GM12878 (cell line): ENCODE measurements at regions not wholly inside any gene's neighbourhood (a gene's known extent, or its start where the extent isn't known, plus 50 kb on each side); places are given as distances from the start of the nearest gene placed in this dataset.

Source experiments
- ATAC-seq: fragments of 200-7000 bp; cut with Tn5 transposase; 3 replicates; pipeline ENCODE4 v1.9.1; 2020; ENCODE audit warnings: mild to moderate bottlenecking, moderate library complexity
- BruUV-seq: library from RNA; stranded (reverse); fragments of 400-500 nt; replicated peaks from 2 replicates; lab custom pipeline; 2021; lab: Mats Ljungman, UMichigan
- CTCF ChIA-PET: fragments of 300-600 bp; sonication (Branson Sonifier 250); formaldehyde crosslinking; extraction: SDS; loops from one replicate; lab custom pipeline; 2021; ENCODE audit warnings: inconsistent platforms; lab: Yijun Ruan, JAX
- POLR2A ChIA-PET: fragments of 350-600 bp; formaldehyde crosslinking; extraction: SDS; loops from one replicate; lab custom pipeline; 2021; ENCODE audit warnings: inconsistent platforms; lab: Charles Lee
- RAD21 ChIA-PET: fragments of 300-600 bp; sonication (Branson Sonifier 250); formaldehyde crosslinking; loops from one replicate; lab custom pipeline; 2023; ENCODE audit warnings: antibody characterized with exemption; ENCODE audit not compliant: unreplicated experiment; lab: Charles Lee
- SMC1A ChIA-PET: fragments of 300-600 bp; sonication (Branson Sonifier 250); formaldehyde crosslinking; loops from one replicate; lab custom pipeline; 2023; ENCODE audit not compliant: unreplicated experiment, uncharacterized antibody; lab: Charles Lee
- DNase-seq: peaks from one replicate; pipeline ENCODE4 v3.0.0-alpha.2; 2011; ENCODE audit warnings: low read depth, low spot score
- FAIRE-seq: peaks from 3 replicates; lab custom pipeline; 2011; peaks lifted over from hg19 to GRCh38; lab: Jason Lieb, UNC
- H2AFZ ChIP-seq: 2 replicates; pipeline ENCODE4 v1.6.0; 2011; ENCODE audit warnings: low read depth, low read length, control low read depth; ENCODE audit not compliant: control insufficient read depth
- H3K27ac ChIP-seq: 2 replicates; pipeline ENCODE4 v1.5.1; 2011; ENCODE audit warnings: control low read depth; ENCODE audit not compliant: control insufficient read depth, insufficient read depth
- H3K27me3 ChIP-seq, 2 experiments: replicated peaks in 1 of 2; 2 replicates each; pipeline versions ENCODE4 v1.6.0 to v1.6.1; 2011; ENCODE audit warnings: low read length in 1 of 2; ENCODE audit not compliant: control insufficient read depth in 2 of 2, insufficient read depth in 2 of 2
- H3K36me3 ChIP-seq, 2 experiments: 2 replicates each; pipeline ENCODE4 v1.5.1; 2011; ENCODE audit warnings: low read length in 1 of 2; ENCODE audit not compliant: control insufficient read depth in 2 of 2, insufficient read depth in 2 of 2
- H3K4me1 ChIP-seq: 2 replicates; pipeline ENCODE4 v1.6.1; 2011; ENCODE audit warnings: mild to moderate bottlenecking, low read length, moderate library complexity, mixed read lengths; ENCODE audit not compliant: control insufficient read depth, insufficient read depth
- H3K4me2 ChIP-seq: 2 replicates; pipeline ENCODE4 v1.6.0; 2011; ENCODE audit warnings: control low read depth; ENCODE audit not compliant: control insufficient read depth, insufficient read depth
- H3K4me3 ChIP-seq: fragments of 200-600 bp; sonication (generic); 2 replicates; pipeline ENCODE4 v1.5.1; 2016
- H3K79me2 ChIP-seq: 2 replicates; pipeline ENCODE4 v1.6.0; 2011; ENCODE audit warnings: low read length; ENCODE audit not compliant: control insufficient read depth, insufficient read depth
- H3K9ac ChIP-seq: 2 replicates; pipeline ENCODE4 v1.8.0; 2011; ENCODE audit warnings: low read length, control low read depth, mixed read lengths; ENCODE audit not compliant: control insufficient read depth, insufficient read depth
- H3K9me3 ChIP-seq: replicated peaks from 3 replicates; pipeline ENCODE4 v1.5.1; 2011; ENCODE audit warnings: mild to moderate bottlenecking, low read length; ENCODE audit not compliant: control insufficient read depth, insufficient read depth
- H4K20me1 ChIP-seq: 2 replicates; pipeline ENCODE4 v1.6.0; 2011; ENCODE audit not compliant: control insufficient read depth, insufficient read depth
- BCLAF1 ChIP-seq: fragments of 450-650 bp; IDR thresholded peaks from 2 replicates; pipeline ENCODE4 v1.6.1; 2017; ENCODE audit warnings: antibody characterized with exemption, mild to moderate bottlenecking, moderate library complexity
- CHD1 ChIP-seq: IDR thresholded peaks from 2 replicates; pipeline ENCODE4 v1.6.1; 2012; ENCODE audit warnings: low read depth, low read length, improper control_type of control experiment
- MEF2A ChIP-seq: IDR thresholded peaks from 2 replicates; pipeline ENCODE4 v1.6.1; 2011; ENCODE audit warnings: low read depth, mild to moderate bottlenecking, low read length, moderate library complexity; ENCODE audit not compliant: insufficient read depth
- MLLT1 ChIP-seq: fragments of 450-650 bp; IDR thresholded peaks from 2 replicates; pipeline ENCODE4 v1.6.1; 2016; ENCODE audit warnings: mild to moderate bottlenecking
- RUNX3 ChIP-seq: IDR thresholded peaks from 2 replicates; pipeline ENCODE4 v1.6.1; 2012; ENCODE audit warnings: low read length, inconsistent platforms
- ZBTB40 ChIP-seq: fragments of 450-650 bp; IDR thresholded peaks from 2 replicates; pipeline ENCODE4 v1.6.1; 2016; ENCODE audit warnings: mild to moderate bottlenecking, moderate library complexity, borderline replicate concordance
- ZNF622 ChIP-seq: fragments of 450-650 bp; IDR thresholded peaks from 2 replicates; pipeline ENCODE4 v1.6.1; 2017; ENCODE audit warnings: mild to moderate bottlenecking, inconsistent platforms
- whole genome bisulfite sequencing: methylation state at CpG from one replicate; pipeline ENCODE4 v1.1.6; 2016; ENCODE audit warnings: low lambda C conversion rate; ENCODE audit not compliant: insufficient replicate concordance, insufficient coverage; ENCODE audit errors: missing lambda C conversion rate; 5-methylcytosine and 5-hydroxymethylcytosine counted together
- in situ Hi-C: fragments of 300-500 bp; cut with MboI; formaldehyde crosslinking; loops from 9 replicates; pipeline ENCODE4 v1.14.3; 2018; ENCODE audit warnings: mixed read lengths
- intact Hi-C: fragments of 100-400 bp; cut with micrococcal nuclease; formaldehyde crosslinking; loops from one replicate; pipeline ENCODE4 v1.14.2; 2022; ENCODE audit not compliant: unreplicated experiment

- WGBS, result 23% methylated on average over 4 of the region's 4 CpGs
- intact Hi-C loops (no loop called here), in situ Hi-C loops (no loop called here)
- no peaks in the 10 kb centered on the region for H3K36me3 ChIP-seq
- H3K79me2 ChIP-seq, result no peaks in the 10 kb centered on the region
- ChIA-PET SMC1A (interaction anchor here (0.8 kb wide), 1 partner anchor 484 kb away, joined by 3 read pairs; no protein-coding TSS in a partner anchor), CTCF (no interaction called here), POLR2A (no interaction called here), RAD21 (no interaction called here)
- no peak overlapping the region for H3K4me3 ChIP-seq
- no peak overlapping the region for H3K27ac ChIP-seq
- DNase-seq, result no peak
- H3K9ac ChIP-seq, result no peak overlapping the region
- FAIRE-seq, result no peak
- peaks cover 0 to 1% of the 10 kb centered on the region in 2 experiments; a peak in 2 of 4 replicates for H3K27me3 ChIP-seq
- H3K9me3 ChIP-seq, result no peaks in the 10 kb centered on the region; the same call in 2 of the 3 replicates
- H3K4me2 ChIP-seq, result no peak overlapping the region
- no peak overlapping the region for H2AFZ ChIP-seq
- H3K4me1 ChIP-seq, result no peaks in the 10 kb centered on the region; the same call in 1 of the 2 replicates
- H4K20me1 ChIP-seq, result no peaks in the 10 kb centered on the region
- TF ChIP-seq MEF2A, result peak; percentile 33; the same call in 1 of the 2 replicates
- peak; percentile 26; the same call in 1 of the 2 replicates for TF ChIP-seq RUNX3
- TF ChIP-seq MLLT1, result no peak
- BruUV-seq, result no TSS peak
- ATAC-seq, result no peak
Observed at GRCh38 chr4:38190717-38191178, 230.6 kb downstream of the PTTG2 start.

- POLR2A ChIA-PET, result no interaction called here
- CTCF ChIA-PET, result interaction anchor here (0.7 to 1.9 kb wide), 4 partner anchors 11 to 483 kb away, joined by 4 to 7 read pairs (median 6); no protein-coding TSS in a partner anchor
- WGBS, result 44% methylated on average over 3 of the region's 3 CpGs
- Histone ChIP-seq H3K9me3 (no peaks in the 10 kb centered on the region; the same call in 2 of the 3 replicates), H3K27me3 (peaks cover 0 to 1% of the 10 kb centered on the region in 2 experiments; a peak in 2 of 4 replicates), H3K4me1 (no peaks in the 10 kb centered on the region; the same call in 1 of the 2 replicates), H4K20me1 (no peaks in the 10 kb centered on the region), H3K79me2 (no peaks in the 10 kb centered on the region), H2AFZ (no peak overlapping the region), H3K9ac (no peak overlapping the region), H3K27ac (no peak overlapping the region), H3K4me3 (no peak overlapping the region), H3K36me3 (no peaks in the 10 kb centered on the region), H3K4me2 (no peak overlapping the region)
- in situ Hi-C loops, result no loop called here
- ATAC-seq, result peak; percentile 48; the same call in 2 of the 3 replicates
- SMC1A ChIA-PET, result interaction anchor here (1.4 to 2.6 kb wide), 4 partner anchors 12 to 483 kb away, joined by 3 to 20 read pairs (median 11); no protein-coding TSS in a partner anchor
- intact Hi-C loops, result no loop called here
- FAIRE-seq, result no peak
- RAD21 ChIA-PET, result interaction anchor here (0.6 to 1.5 kb wide), 4 partner anchors 12 to 479 kb away, joined by 3 to 5 read pairs (median 4); no protein-coding TSS in a partner anchor
- BruUV-seq, result no TSS peak
- no peak for DNase-seq
- TF ChIP-seq ZBTB40, result no peak
- TF ChIP-seq CHD1, result no peak
- TF ChIP-seq BCLAF1, result no peak
- TF ChIP-seq ZNF622, result no peak
Observed at GRCh38 chr4:38192516-38192915, 232.3 kb downstream of the PTTG2 start.
